WTC11 (cell line): ENCODE measurements at regions not wholly inside any gene's neighbourhood (a gene's known extent, or its start where the extent isn't known, plus 50 kb on each side); places are given as distances from the start of the nearest gene placed in this dataset.

ENCODE experiments used
- ATAC-seq: fragments of 200-7000 bp; cut with Tn5 transposase; 2 replicates; pipeline ENCODE4 v1.10.0; 2021; ENCODE audit warnings: mild to moderate bottlenecking, moderate library complexity
- CTCF ChIA-PET: fragments of 300-600 bp; sonication (Branson Sonifier 250); formaldehyde crosslinking; loops from one replicate; lab custom pipeline; 2021; ENCODE audit warnings: antibody characterized with exemption; lab: Charles Lee
- POLR2A ChIA-PET: fragments of 350-600 bp; sonication (Branson Sonifier 250); formaldehyde crosslinking; loops from one replicate; lab custom pipeline; 2021; ENCODE audit warnings: antibody characterized with exemption; lab: Charles Lee
- DNase-seq: peaks from one replicate; pipeline ENCODE4 v3.0.0; 2021; ENCODE audit warnings: low spot score
- H3K27ac Mint-ChIP-seq: 2 replicates; pipeline ENCODE4 v1.8.0; 2021; ENCODE audit warnings: mixed read lengths
- H3K27me3 Mint-ChIP-seq: 2 replicates; pipeline ENCODE4 v1.8.0; 2021; ENCODE audit warnings: low read depth, mild to moderate bottlenecking, moderate library complexity, mixed read lengths
- H3K36me3 Mint-ChIP-seq: 2 replicates; pipeline ENCODE4 v1.8.0; 2021; ENCODE audit warnings: mixed read lengths
- H3K4me1 Mint-ChIP-seq: 2 replicates; pipeline ENCODE4 v1.8.0; 2022; ENCODE audit warnings: mixed read lengths
- H3K4me3 Mint-ChIP-seq: 2 replicates; pipeline ENCODE4 v1.8.0; 2021; ENCODE audit warnings: mild to moderate bottlenecking, moderate library complexity, mixed read lengths
- H3K9me3 Mint-ChIP-seq: 2 replicates; pipeline ENCODE4 v1.8.0; 2021; ENCODE audit warnings: mixed read lengths
- AR ChIP-seq: fragments of 250-450 bp; sonication (Bioruptor Pico); IDR thresholded peaks from 2 replicates; pipeline ENCODE4 v1.9.0; 2021; ENCODE audit warnings: mild to moderate bottlenecking
- CBFB ChIP-seq: sonication (generic); formaldehyde crosslinking; IDR thresholded peaks from 2 replicates; pipeline ENCODE4 v1.8.1; 2022; ENCODE audit warnings: mild to moderate bottlenecking, low read depth, missing genetic modification reagents
- CTCF ChIP-seq: fragments of 200-600 bp; IDR thresholded peaks from 2 replicates; pipeline ENCODE4 v1.8.0; 2022; ENCODE audit warnings: antibody characterized with exemption
- E2F1 ChIP-seq: sonication (generic); formaldehyde crosslinking; IDR thresholded peaks from 2 replicates; pipeline ENCODE4 v1.8.0; 2022; ENCODE audit warnings: mild to moderate bottlenecking, missing genetic modification reagents
- ELF4 ChIP-seq: sonication (generic); formaldehyde crosslinking; IDR thresholded peaks from 2 replicates; pipeline ENCODE4 v1.8.1; 2022; ENCODE audit warnings: low read depth, mild to moderate bottlenecking, moderate library complexity, missing genetic modification reagents
- ESRRA ChIP-seq: sonication (generic); formaldehyde crosslinking; IDR thresholded peaks from 2 replicates; pipeline ENCODE4 v1.8.1; 2022; ENCODE audit warnings: mild to moderate bottlenecking, missing genetic modification reagents, borderline replicate concordance
- FOXJ3 ChIP-seq: sonication (generic); formaldehyde crosslinking; IDR thresholded peaks from 2 replicates; pipeline ENCODE4 v1.9.0; 2021; ENCODE audit warnings: missing genetic modification reagents, mild to moderate bottlenecking, borderline replicate concordance
- IRF2 ChIP-seq: sonication (generic); formaldehyde crosslinking; IDR thresholded peaks from 2 replicates; pipeline ENCODE4 v1.8.0; 2022; ENCODE audit warnings: low read depth, missing genetic modification reagents, borderline replicate concordance
- MXD4 ChIP-seq: fragments of 250-450 bp; sonication (Bioruptor Pico); IDR thresholded peaks from 2 replicates; pipeline ENCODE4 v1.8.0; 2021; ENCODE audit warnings: mild to moderate bottlenecking, moderate library complexity, borderline replicate concordance
- NFE2L1 ChIP-seq: sonication (generic); formaldehyde crosslinking; IDR thresholded peaks from 2 replicates; pipeline ENCODE4 v1.8.1; 2023; ENCODE audit warnings: missing genetic modification reagents
- NR2C2 ChIP-seq: sonication (generic); formaldehyde crosslinking; IDR thresholded peaks from 2 replicates; pipeline ENCODE4 v1.8.0; 2022; ENCODE audit warnings: mild to moderate bottlenecking, missing genetic modification reagents
- SMAD3 ChIP-seq: sonication (generic); formaldehyde crosslinking; IDR thresholded peaks from 2 replicates; pipeline ENCODE4 v1.8.0; 2022; ENCODE audit warnings: missing genetic modification reagents, mild to moderate bottlenecking, borderline replicate concordance
- STAT6 ChIP-seq: sonication (generic); formaldehyde crosslinking; conservative IDR thresholded peaks from 2 replicates; pipeline ENCODE4 v1.8.1; 2023; ENCODE audit warnings: mild to moderate bottlenecking, low read depth, missing genetic modification reagents, moderate library complexity
- TCF7 ChIP-seq: sonication (generic); formaldehyde crosslinking; IDR thresholded peaks from 2 replicates; pipeline ENCODE4 v1.8.0; 2022; ENCODE audit warnings: mild to moderate bottlenecking, low read depth, missing genetic modification reagents, moderate library complexity
- ZBTB43 ChIP-seq: sonication (generic); formaldehyde crosslinking; IDR thresholded peaks from 2 replicates; pipeline ENCODE4 v1.8.1; 2023; ENCODE audit warnings: mild to moderate bottlenecking, missing genetic modification reagents
- ZNF317 ChIP-seq: sonication (generic); formaldehyde crosslinking; IDR thresholded peaks from 2 replicates; pipeline ENCODE4 v1.8.1; 2023; ENCODE audit warnings: low read depth, mild to moderate bottlenecking, moderate library complexity, missing genetic modification reagents, borderline replicate concordance

GRCh38 chr13:104553186-104553585, 1487.0 kb upstream of the SLC10A2 start:
- DNase-seq (no peak), ATAC-seq (no peak)
- no peaks in the 10 kb centered on the region for H3K36me3 Mint-ChIP-seq
- no peak overlapping the region for H3K4me3 Mint-ChIP-seq
- peaks cover 27% of the 10 kb centered on the region for H3K4me1 Mint-ChIP-seq
- ChIA-PET POLR2A (no interaction called here), CTCF (interaction anchor here (1.3 kb wide), 1 partner anchor 18 kb away, joined by 3 read pairs; no protein-coding TSS in a partner anchor)
- no peaks in the 10 kb centered on the region for H3K9me3 Mint-ChIP-seq
- H3K27me3 Mint-ChIP-seq = no peaks in the 10 kb centered on the region
- no peak overlapping the region for H3K27ac Mint-ChIP-seq
- TF ChIP-seq FOXJ3 (CRISPR knock-in tag) (no peak), ELF4 (no peak), NFE2L1 (CRISPR knock-in tag) (no peak), ZNF317 (CRISPR knock-in tag) (no peak), NR2C2 (CRISPR knock-in tag) (no peak), MXD4 (CRISPR knock-in tag) (no peak), CBFB (no peak), CTCF (no peak), STAT6 (CRISPR knock-in tag) (no peak), IRF2 (no peak), TCF7 (CRISPR knock-in tag) (no peak), AR (CRISPR knock-in tag) (no peak), ZBTB43 (no peak), E2F1 (no peak), ESRRA (CRISPR knock-in tag) (no peak)

GRCh38 chr13:104534847-104535246, 1468.6 kb upstream of the SLC10A2 start:
- ATAC-seq (peak; percentile 81), DNase-seq (peak; percentile 59)
- Mint-ChIP-seq H3K4me1 (peaks cover 26% of the 10 kb centered on the region), H3K36me3 (no peaks in the 10 kb centered on the region; the same call in 1 of the 2 replicates), H3K27me3 (no peaks in the 10 kb centered on the region), H3K9me3 (peaks cover 11% of the 10 kb centered on the region; the same call in 1 of the 2 replicates), H3K4me3 (no peak overlapping the region), H3K27ac (no peak overlapping the region)
- ChIA-PET CTCF (interaction anchor here (0.6 to 1.6 kb wide), 10 partner anchors 13 to 239 kb away, joined by 3 to 10 read pairs (median 4); no protein-coding TSS in a partner anchor), POLR2A (interaction anchor here (0.7 kb wide), 1 partner anchor 12 kb away, joined by 3 read pairs; no protein-coding TSS in a partner anchor)
- TF ChIP-seq CTCF (peak; percentile 38), SMAD3 (no peak)
